ENCODE measurements at regions not wholly inside any gene's neighbourhood (a gene's known extent, or its start where the extent isn't known, plus 50 kb on each side); places are given as distances from the start of the nearest gene placed in this dataset.

DNA sequence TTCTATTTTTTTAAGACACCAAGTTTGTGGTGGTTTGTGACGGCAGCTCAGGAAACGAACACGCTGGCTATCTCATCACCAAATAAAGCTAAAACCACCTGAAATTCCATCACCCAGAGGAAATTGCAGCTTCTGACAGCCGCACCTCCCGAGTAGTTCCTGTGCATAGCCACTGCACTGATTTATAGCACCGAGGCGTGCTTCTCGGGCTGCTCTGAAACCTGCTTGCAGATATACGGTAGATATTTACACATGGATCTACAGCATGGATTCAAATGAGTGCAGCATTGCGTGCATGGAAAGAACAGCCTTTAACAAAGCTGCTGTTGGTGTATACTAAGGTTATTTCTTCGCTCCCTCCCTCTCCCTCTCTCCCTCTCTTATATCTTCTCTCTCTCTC, 153.8 kb downstream of the PHF2 start:
- no peak overlapping the region for H3K4me3 ChIP-seq
- no peaks in the 10 kb centered on the region for H3K9me3 ChIP-seq (replicated peaks)
- DNase-seq (ENCODE audit: low read depth in 1 of 2, low spot score in 2 of 2), result no peak
- H3K27ac ChIP-seq, result no peak overlapping the region
- H3K27me3 ChIP-seq (replicated peaks), result no peaks in the 10 kb centered on the region
- H3K4me1 ChIP-seq (replicated peaks), result no peaks in the 10 kb centered on the region
- no peaks in the 10 kb centered on the region for H3K36me3 ChIP-seq

All from SJSA1 (cell line).